T-helper 9 cell (primary cell): ENCODE measurements at regions not wholly inside any gene's neighbourhood (a gene's known extent, or its start where the extent isn't known, plus 50 kb on each side); places are given as distances from the start of the nearest gene placed in this dataset.
A peak's percentile ranks its signal among the peaks of the same experiment; 100 is the strongest.
"Not testable (repeated sequence)": the region's sequence is repeated elsewhere in the genome, so short reads cannot be mapped to it uniquely, and the experiment has no call there.

Experiments used
- DNase-seq: peaks from one replicate; pipeline ENCODE4 v3.0.0-alpha.2; 2020

GRCh38 chr20:60172346-60172984 is 214.2 kb downstream of the CDH26 start:
- no peak for DNase-seq

- no peak for DNase-seq
Measured at GRCh38 chr20:60177080-60177479, 218.9 kb downstream of the CDH26 start.

- no peak for DNase-seq
Measured at GRCh38 chr20:60180986-60181385, 222.8 kb downstream of the CDH26 start.

GRCh38 chr20:60186412-60186811 is 228.2 kb downstream of the CDH26 start:
- DNase-seq, result no peak

- DNase-seq, result no peak
Measured at GRCh38 chr20:60187683-60188082, 229.5 kb downstream of the CDH26 start.

- DNase-seq, result no peak
Measured at GRCh38 chr20:60191014-60191413, 232.8 kb downstream of the CDH26 start.

GRCh38 chr20:60192326-60192725 is 234.1 kb downstream of the CDH26 start:
- no peak for DNase-seq

- not testable (repeated sequence) for DNase-seq
Measured at GRCh38 chr20:60199132-60199531, 240.9 kb downstream of the CDH26 start.

- no peak for DNase-seq
Measured at GRCh38 chr20:60199866-60200265, 241.6 kb downstream of the CDH26 start.

GRCh38 chr20:60200305-60200918 is 242.2 kb downstream of the CDH26 start:
- no peak for DNase-seq

- no peak for DNase-seq
Measured at GRCh38 chr20:60201198-60201835, 243.1 kb downstream of the CDH26 start.

GRCh38 chr20:60202046-60202445 is 243.8 kb downstream of the CDH26 start:
- no peak for DNase-seq

- DNase-seq, result no peak
Measured at GRCh38 chr20:60203451-60203850, 245.2 kb downstream of the CDH26 start.

- no peak for DNase-seq
Measured at GRCh38 chr20:60204601-60205000, 246.4 kb downstream of the CDH26 start.

- no peak for DNase-seq
Measured at GRCh38 chr20:60206259-60206658, 248.0 kb downstream of the CDH26 start.

- DNase-seq, result no peak
Measured at GRCh38 chr20:60209048-60209447, 250.8 kb downstream of the CDH26 start.

GRCh38 chr20:60210779-60211617 is 252.8 kb downstream of the CDH26 start:
- DNase-seq, result peak; percentile 37

- DNase-seq, result no peak
Measured at GRCh38 chr20:60211618-60212463, 253.6 kb downstream of the CDH26 start.

GRCh38 chr20:60212695-60213094 is 254.5 kb downstream of the CDH26 start:
- no peak for DNase-seq

- DNase-seq, result no peak
Measured at GRCh38 chr20:60213126-60213893, 255.1 kb downstream of the CDH26 start.
